NCI-H2029 treated with DMSO at 0.1 percent for 48 hours (cell line): ENCODE measurements at regions not wholly inside any gene's neighbourhood (a gene's known extent, or its start where the extent isn't known, plus 50 kb on each side); places are given as distances from the start of the nearest gene placed in this dataset.

Experiments
- DNase-seq: peaks from one replicate; lab custom pipeline; 2025; lab: John Stamatoyannopoulos, UW

- DNase-seq: no peak
Measured at GRCh38 chr16:51779240-51779639, 628.2 kb upstream of the SALL1 start.

GRCh38 chr16:51773071-51773890 lies 622.2 kb upstream of the SALL1 start:
- DNase-seq: no peak

GRCh38 chr16:51766739-51767138 lies 615.7 kb upstream of the SALL1 start:
- DNase-seq: no peak

- no peak for DNase-seq
Measured at GRCh38 chr16:51763072-51763661, 612.1 kb upstream of the SALL1 start.

- peak; percentile 20 for DNase-seq
Measured at GRCh38 chr16:51762081-51762996, 611.3 kb upstream of the SALL1 start.

GRCh38 chr16:51761001-51761400 lies 609.9 kb upstream of the SALL1 start:
- DNase-seq: no peak

- DNase-seq: no peak
Measured at GRCh38 chr16:51759999-51760398, 608.9 kb upstream of the SALL1 start.

- DNase-seq: no peak
Measured at GRCh38 chr16:51759329-51759728, 608.3 kb upstream of the SALL1 start.

GRCh38 chr16:51757921-51758479 lies 606.9 kb upstream of the SALL1 start:
- no peak for DNase-seq

GRCh38 chr16:51757505-51757904 lies 606.4 kb upstream of the SALL1 start:
- no peak for DNase-seq

- no peak for DNase-seq
Measured at GRCh38 chr16:51757124-51757470, 606.0 kb upstream of the SALL1 start.

GRCh38 chr16:51756447-51757123 lies 605.5 kb upstream of the SALL1 start:
- DNase-seq: no peak

- no peak for DNase-seq
Measured at GRCh38 chr16:51755577-51756355, 604.7 kb upstream of the SALL1 start.

- no peak for DNase-seq
Measured at GRCh38 chr16:51755039-51755501, 604.0 kb upstream of the SALL1 start.

- no peak for DNase-seq
Measured at GRCh38 chr16:51753467-51754127, 602.5 kb upstream of the SALL1 start.

GRCh38 chr16:51752438-51752995 lies 601.4 kb upstream of the SALL1 start:
- DNase-seq: no peak

GRCh38 chr16:51747329-51747728 lies 596.3 kb upstream of the SALL1 start:
- no peak for DNase-seq

- no peak for DNase-seq
Measured at GRCh38 chr16:51734220-51734619, 583.1 kb upstream of the SALL1 start.

GRCh38 chr16:51733181-51733580 lies 582.1 kb upstream of the SALL1 start:
- no peak for DNase-seq

- no peak for DNase-seq
Measured at GRCh38 chr16:51731160-51731559, 580.1 kb upstream of the SALL1 start.
